Calu3 (cell line): ENCODE measurements at regions not wholly inside any gene's neighbourhood (a gene's known extent, or its start where the extent isn't known, plus 50 kb on each side); places are given as distances from the start of the nearest gene placed in this dataset.

ENCODE experiments used
- BruUV-seq: library from RNA; stranded (reverse); fragments of 400-500 nt; replicated peaks from 2 replicates; lab custom pipeline; 2021; lab: Mats Ljungman, UMichigan
- CTCF ChIA-PET: fragments of 300-600 bp; sonication (Branson Sonifier 250); formaldehyde crosslinking; loops from one replicate; lab custom pipeline; 2022; ENCODE audit warnings: antibody characterized with exemption; lab: Charles Lee
- DNase-seq: peaks from one replicate; pipeline ENCODE4 v3.0.0; 2022
- H3K27ac Mint-ChIP-seq: one replicate; pipeline ENCODE4 v1.8.0; 2022; ENCODE audit warnings: mixed read lengths; ENCODE audit not compliant: unreplicated experiment
- H3K27me3 Mint-ChIP-seq: one replicate; pipeline ENCODE4 v1.8.0; 2022; ENCODE audit warnings: mixed read lengths; ENCODE audit not compliant: unreplicated experiment
- H3K36me3 Mint-ChIP-seq: one replicate; pipeline ENCODE4 v1.8.0; 2022; ENCODE audit warnings: mild to moderate bottlenecking, moderate library complexity, mixed read lengths; ENCODE audit not compliant: insufficient read depth, unreplicated experiment
- H3K4me1 Mint-ChIP-seq: one replicate; pipeline ENCODE4 v1.8.0; 2022; ENCODE audit warnings: mild to moderate bottlenecking, low read depth, mixed read lengths; ENCODE audit not compliant: unreplicated experiment
- H3K4me3 Mint-ChIP-seq: one replicate; pipeline ENCODE4 v1.8.0; 2022; ENCODE audit warnings: mild to moderate bottlenecking, low read depth, moderate library complexity, mixed read lengths; ENCODE audit not compliant: unreplicated experiment
- H3K9me3 Mint-ChIP-seq: one replicate; pipeline ENCODE4 v1.8.0; 2022; ENCODE audit warnings: low read depth, mixed read lengths; ENCODE audit not compliant: unreplicated experiment
- CTCF ChIP-seq: fragments of 200-600 bp; IDR thresholded peaks from one replicate; pipeline ENCODE4 v1.8.0; 2022; ENCODE audit warnings: antibody characterized with exemption; ENCODE audit not compliant: unreplicated experiment
- intact Hi-C: fragments of 100-400 bp; cut with micrococcal nuclease; formaldehyde crosslinking; loops from one replicate; pipeline ENCODE4 v1.10.0; 2022; ENCODE audit not compliant: unreplicated experiment

GRCh38 chr4:24224446-24224845 lies 334.6 kb upstream of the PPARGC1A start:
- no peaks in the 10 kb centered on the region for H3K9me3 Mint-ChIP-seq
- H3K4me1 Mint-ChIP-seq = peaks cover 18% of the 10 kb centered on the region
- TF ChIP-seq CTCF = no peak
- no peak overlapping the region for H3K4me3 Mint-ChIP-seq
- no TSS peak for BruUV-seq
- intact Hi-C loops = no loop called here
- H3K27ac Mint-ChIP-seq = no peak overlapping the region
- peaks cover 29% of the 10 kb centered on the region for H3K27me3 Mint-ChIP-seq
- no peaks in the 10 kb centered on the region for H3K36me3 Mint-ChIP-seq
- CTCF ChIA-PET = no interaction called here
- no peak for DNase-seq

GRCh38 chr4:24219209-24219608 lies 329.4 kb upstream of the PPARGC1A start:
- intact Hi-C loops = no loop called here
- TF ChIP-seq CTCF = no peak
- CTCF ChIA-PET = no interaction called here
- peak; percentile 2 for DNase-seq
- Mint-ChIP-seq H3K4me3 (no peak overlapping the region), H3K36me3 (no peaks in the 10 kb centered on the region), H3K4me1 (peaks cover 15% of the 10 kb centered on the region), H3K27ac (peak overlapping the region; percentile 39), H3K9me3 (no peaks in the 10 kb centered on the region), H3K27me3 (peaks cover 8% of the 10 kb centered on the region)
- no TSS peak for BruUV-seq

GRCh38 chr4:24218566-24218965 lies 328.7 kb upstream of the PPARGC1A start:
- intact Hi-C loops = no loop called here
- Mint-ChIP-seq H3K4me3 (no peak overlapping the region), H3K9me3 (no peaks in the 10 kb centered on the region), H3K4me1 (peaks cover 9% of the 10 kb centered on the region), H3K27me3 (peaks cover 1% of the 10 kb centered on the region), H3K27ac (no peak overlapping the region), H3K36me3 (no peaks in the 10 kb centered on the region)
- CTCF ChIA-PET = no interaction called here
- no peak for DNase-seq
- TF ChIP-seq CTCF = no peak
- no TSS peak for BruUV-seq

DNA sequence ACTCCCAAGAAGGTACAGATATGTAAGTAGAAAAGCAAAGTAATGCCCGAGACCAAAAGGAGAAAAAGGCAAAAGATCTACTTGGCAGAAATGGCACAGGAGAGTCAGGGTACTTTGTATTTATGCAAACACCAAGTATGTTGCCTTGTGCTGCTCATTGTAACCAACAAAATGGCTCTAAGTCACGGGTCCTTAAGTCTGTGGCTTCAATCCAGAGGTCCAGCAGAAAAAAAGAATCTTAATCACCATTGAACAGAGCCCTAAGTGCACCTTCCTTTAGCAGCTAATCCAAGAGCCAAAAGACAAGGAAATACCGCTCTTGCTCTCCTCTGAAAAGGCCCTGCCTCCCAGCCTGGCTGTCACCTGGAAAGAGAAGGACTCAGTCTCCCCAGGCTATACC lies 324.9 kb upstream of the PPARGC1A start:
- intact Hi-C loops = no loop called here
- no peaks in the 10 kb centered on the region for H3K36me3 Mint-ChIP-seq
- H3K27ac Mint-ChIP-seq = no peak overlapping the region
- no peak for TF ChIP-seq CTCF
- DNase-seq = no peak
- CTCF ChIA-PET = no interaction called here
- H3K27me3 Mint-ChIP-seq = no peaks in the 10 kb centered on the region
- no TSS peak for BruUV-seq
- H3K9me3 Mint-ChIP-seq = no peaks in the 10 kb centered on the region
- peaks cover 8% of the 10 kb centered on the region for H3K4me1 Mint-ChIP-seq
- no peak overlapping the region for H3K4me3 Mint-ChIP-seq
